ENCODE measurements at regions not wholly inside any gene's neighbourhood (a gene's known extent, or its start where the extent isn't known, plus 50 kb on each side); places are given as distances from the start of the nearest gene placed in this dataset.

DNA sequence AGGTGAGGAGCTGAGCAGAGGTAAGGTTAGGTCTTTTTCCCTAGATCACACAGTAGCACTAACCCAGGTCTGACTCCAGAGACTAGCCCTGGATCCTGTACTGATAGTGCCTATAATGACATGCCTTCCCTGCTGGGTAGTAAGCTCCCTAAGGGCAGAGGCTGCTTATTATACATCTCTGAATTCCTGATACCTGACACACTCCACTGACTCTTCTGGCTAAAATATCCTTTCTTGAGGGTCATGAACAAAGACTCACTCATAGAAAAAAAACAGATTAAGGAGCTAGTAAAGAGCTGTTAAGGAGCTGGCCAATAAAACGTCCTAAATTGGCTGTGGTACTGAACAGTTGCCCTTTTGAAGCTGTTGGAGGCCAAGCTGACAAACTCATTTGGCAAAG, 149.0 kb upstream of the ITGA1 start:
- TF ChIP-seq EP300 (IDR thresholded peaks at IDR 0.05) (no peak), CTCF (IDR thresholded peaks at IDR 0.05) (no peak)
